ACHN (cell line): ENCODE measurements at regions not wholly inside any gene's neighbourhood (a gene's known extent, or its start where the extent isn't known, plus 50 kb on each side); places are given as distances from the start of the nearest gene placed in this dataset.

Source experiments
- DNase-seq: peaks from one replicate; pipeline ENCODE4 v3.0.0-alpha.2; 2015
- in situ Hi-C: cut with HindIII; loops from 2 replicates; pipeline ENCODE4 v1.10.0; 2017; ENCODE audit warnings: low sequenced_read_pairs, low pct_ligation_motif_present, low pct_unique_long_range_greater_than_20kb

DNA sequence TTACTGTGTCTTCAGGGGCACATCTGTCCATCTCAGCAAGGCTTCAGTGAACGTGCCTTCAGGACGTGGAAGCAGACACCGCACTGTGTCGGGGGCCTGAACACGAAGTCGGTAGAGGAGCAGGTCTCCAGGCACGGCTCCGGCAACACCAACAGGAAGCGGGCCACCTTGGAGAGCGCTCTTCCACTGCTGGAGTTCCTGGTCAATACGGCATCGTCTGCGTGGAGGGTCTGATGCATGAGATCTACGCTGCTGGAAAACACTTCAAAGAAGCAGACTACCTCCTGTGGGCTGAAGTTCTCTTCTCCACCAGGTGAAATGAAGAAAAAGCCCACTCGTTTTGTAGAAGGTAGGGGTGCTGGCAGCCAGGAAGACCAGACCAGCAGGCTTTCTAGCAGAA lies 69.3 kb upstream of the SLCO4A1 start:
- in situ Hi-C loops, result no loop called here
- no peak for DNase-seq

DNA sequence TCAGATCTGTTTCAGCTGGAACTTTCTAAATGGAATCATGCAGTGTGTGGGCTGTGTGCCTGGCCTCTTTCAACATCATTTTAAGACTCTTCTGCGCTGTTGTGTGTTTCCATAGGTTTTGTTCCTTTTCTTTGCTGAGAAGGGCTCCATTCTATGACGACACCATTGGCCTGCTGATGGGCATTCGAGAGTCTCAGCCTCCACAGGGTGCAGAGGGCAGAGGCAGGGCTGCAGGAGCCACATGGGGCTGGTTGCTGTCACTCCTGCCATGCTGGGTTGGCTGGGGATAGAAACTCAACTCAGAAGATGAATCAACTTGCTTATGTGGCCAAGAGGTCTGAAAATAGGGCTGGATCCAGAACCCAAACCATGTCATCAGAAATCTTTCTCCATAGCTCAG lies 68.5 kb upstream of the SLCO4A1 start:
- in situ Hi-C loops, result no loop called here
- DNase-seq, result no peak

DNA sequence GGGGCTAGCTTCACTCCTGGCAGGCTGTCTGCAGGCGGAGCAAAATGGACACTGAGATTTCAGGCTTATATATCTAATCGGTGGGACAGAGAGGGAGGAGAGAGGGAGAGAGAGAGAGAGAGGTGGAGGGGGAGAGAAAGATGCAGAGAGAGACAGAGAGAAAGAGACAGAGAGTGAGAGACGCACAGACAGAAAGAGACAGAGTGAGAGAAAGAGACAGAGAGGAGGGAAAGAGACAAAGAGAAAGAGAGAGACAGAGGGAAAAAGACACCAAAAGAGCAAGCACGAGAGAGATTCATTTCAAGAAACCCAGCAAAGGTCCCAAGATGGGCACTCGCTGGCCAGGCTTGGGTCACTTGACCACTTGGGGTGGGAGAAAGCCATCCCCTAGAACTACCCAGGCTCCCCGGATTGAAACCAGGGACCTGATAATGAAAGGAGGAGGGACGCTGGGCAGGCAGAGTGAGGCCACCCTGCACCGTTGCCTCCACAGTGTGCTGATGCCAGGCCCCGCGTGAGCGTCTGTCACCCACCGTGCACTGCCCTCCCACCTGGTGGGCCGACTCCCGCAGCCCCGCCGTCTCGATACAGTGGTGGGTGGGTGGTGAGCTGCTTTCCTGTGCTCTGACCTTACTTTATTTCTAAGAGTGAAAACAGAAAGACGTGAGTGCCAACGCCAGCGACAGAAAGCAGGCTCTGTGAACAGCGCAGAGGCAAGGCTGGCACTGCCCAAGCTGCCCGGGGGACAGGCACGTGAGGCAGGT lies 67.9 kb upstream of the SLCO4A1 start:
- in situ Hi-C loops, result no loop called here
- DNase-seq, result no peak

DNA sequence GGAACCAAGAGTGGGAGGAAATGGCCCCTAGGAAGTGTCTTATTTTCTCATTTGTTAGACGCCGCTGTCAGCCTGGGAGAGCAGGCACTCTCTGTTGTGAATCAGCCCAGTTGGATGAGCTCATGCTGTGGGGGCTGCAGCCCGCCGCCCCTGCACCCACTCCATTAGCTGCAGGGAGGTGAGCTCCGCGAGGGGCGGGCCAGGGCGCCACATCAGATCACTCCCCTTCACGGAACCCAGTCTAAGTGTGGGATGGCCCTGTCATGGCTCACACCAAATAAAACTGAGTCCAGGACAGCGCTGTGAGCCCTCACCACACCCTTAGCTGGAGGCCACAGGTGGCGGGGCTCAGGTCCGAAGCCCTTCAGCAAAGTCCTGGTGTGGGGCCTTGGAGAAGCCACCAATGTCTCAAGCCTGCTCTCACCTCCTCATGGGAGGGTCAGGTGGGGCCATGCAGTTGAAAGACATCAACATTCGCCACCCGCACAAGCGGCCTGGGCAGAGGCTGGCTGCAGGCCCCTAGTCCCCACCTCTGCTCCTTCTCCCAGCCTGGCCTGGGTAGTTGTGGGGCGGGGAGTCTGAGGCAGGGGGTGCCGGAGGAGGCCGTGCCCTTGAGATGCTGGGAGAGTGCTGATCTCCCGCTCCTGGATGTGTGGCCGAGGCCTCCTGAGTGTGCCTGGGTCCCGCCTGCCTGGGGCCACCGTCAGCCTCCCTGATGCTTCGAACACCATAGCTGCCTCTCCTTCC lies 66.2 kb upstream of the SLCO4A1 start:
- in situ Hi-C loops, result no loop called here
- no peak for DNase-seq

DNA sequence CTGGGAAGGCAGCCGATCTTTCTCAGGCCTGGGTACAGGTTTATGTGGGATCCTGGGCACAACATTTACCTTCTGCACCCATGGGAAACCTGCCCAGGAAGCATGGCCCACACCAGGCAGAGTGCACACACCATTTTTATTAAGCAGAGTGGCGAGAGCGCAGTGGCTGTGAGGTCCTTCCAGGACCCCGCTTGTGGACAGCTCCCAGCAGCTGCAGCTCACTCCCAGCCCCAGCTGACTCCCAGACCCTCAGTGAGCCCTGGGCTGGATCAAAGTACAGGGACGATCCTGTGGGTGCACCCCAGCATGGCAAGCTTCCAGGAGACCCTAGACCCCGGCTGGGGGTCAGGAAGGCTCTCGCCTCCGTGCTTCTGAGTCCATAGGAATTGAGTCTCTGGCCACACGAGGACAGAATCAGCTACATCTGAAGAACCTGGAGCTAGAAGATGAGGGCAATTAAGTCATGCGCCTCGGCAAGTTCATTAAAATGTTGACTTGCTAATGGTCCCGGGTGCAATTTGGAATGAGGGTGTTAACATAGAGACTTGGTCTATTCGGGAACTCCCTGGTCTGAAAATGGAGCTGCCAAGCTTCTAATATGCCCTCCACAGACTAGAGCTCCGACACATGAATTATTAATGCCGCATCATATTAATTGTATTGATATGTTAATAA lies 65.4 kb upstream of the SLCO4A1 start:
- peak; percentile 21 for DNase-seq
- in situ Hi-C loops, result no loop called here

DNA sequence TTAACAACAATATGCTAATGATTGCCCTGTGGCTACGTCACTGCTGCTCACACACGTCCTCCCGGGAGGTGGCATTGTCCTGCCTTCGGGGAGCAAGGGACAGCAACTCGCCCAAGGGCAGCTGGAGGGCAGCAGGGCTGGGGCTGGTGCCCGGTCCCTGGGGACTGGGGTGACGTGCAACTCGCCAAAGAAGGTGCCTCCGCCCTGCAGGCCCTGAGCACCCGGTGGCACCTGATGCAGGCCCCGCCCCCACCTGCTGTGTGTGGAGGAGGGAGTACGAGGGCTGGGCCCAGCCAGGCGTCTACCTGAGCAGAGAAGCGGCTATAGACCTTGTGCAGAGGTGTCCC lies 64.8 kb upstream of the SLCO4A1 start:
- no peak for DNase-seq
- in situ Hi-C loops, result no loop called here

DNA sequence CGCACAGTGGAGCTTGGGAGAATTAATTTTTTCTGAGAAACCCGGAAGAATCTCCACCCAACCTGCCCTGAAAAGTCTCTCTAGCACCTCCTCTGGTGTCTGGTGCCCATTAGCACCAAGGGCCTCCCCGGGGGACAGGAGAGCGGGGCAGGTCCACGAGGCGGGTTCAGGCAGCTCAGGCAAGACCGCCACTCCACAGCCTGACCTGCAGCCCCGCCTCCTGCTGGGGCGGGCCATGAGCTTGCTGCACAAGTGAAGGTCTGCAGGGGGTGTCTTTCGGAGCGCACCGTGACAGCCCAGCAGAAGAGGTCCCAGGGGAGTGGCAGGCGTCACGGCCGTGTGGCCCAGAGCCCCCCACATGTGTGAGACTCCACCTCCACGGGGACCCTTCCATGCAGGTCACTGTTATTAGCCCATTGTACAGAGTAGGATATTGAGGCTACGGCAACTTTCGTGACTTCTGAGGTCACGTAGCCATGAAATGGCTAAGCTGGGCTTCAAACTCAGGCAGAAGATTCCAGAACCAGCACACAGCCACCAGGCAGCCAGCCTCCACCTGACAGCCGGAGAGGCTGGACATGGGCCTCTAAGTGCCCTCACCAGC lies 63.9 kb upstream of the SLCO4A1 start:
- in situ Hi-C loops, result no loop called here
- DNase-seq, result peak; percentile 6

DNA sequence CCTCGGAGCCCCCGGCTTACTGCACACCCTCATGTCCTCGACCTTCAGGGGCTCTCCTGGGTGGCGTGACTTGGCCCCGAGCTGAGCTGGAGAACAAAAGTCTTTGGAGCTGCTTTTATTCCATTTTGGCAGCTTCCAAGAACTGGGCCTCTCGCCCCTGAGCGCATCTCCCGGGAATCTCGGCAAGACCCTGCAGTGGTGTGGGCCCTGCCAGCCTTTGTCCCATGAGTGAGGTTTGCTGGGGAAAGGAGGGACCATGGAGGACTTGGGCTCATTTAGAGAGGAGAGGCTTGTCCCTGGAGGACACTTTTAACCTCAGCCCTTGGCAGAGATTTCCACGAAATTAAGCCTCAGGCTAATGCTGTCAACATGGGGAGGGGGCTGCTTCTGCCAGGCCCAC lies 62.3 kb upstream of the SLCO4A1 start:
- no peak for DNase-seq
- in situ Hi-C loops, result no loop called here

DNA sequence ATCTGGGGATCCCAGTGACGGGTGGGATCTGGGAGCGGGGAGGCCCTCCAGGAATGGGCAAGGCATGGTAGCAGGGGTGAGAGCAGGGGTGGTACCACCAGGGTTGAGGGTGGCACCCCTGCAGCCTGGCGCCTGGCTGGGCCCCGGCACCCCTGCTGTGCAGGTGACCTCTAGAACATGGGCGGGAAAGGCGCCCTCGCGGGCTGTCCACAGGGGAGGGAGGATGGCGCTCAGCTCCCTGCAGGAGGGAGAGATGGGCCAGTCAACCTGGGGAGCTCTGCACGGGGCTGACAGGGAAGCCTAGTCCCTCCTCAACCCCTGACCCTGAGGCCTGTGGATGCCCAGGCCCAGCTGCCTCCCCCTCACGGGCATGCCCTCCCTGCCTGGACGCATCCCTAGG lies 61.6 kb upstream of the SLCO4A1 start:
- in situ Hi-C loops, result no loop called here

DNA sequence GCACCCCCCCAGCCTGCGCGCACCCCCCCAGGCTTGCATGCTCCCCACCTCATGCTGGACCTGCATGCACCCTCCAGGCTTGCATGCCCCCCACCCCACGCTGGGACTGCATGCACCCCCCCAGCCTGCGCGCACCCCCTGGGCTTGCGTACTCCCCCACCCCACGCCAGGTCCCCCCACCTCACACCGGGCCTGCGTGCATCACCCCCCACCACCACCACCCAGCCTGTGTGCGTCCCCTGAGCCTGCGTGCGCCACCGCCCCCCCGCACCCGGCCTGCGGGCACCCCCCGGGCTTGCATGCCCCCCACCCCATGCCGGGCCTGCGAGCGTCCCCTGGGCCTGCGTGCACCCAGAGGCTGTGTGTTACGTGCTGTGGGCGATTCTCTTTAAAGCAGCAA lies 61.0 kb upstream of the SLCO4A1 start:
- in situ Hi-C loops, result no loop called here
- DNase-seq, result no peak

More for the DNA sequence above, 61.6 kb upstream of the SLCO4A1 start:
- no peak for DNase-seq

DNA sequence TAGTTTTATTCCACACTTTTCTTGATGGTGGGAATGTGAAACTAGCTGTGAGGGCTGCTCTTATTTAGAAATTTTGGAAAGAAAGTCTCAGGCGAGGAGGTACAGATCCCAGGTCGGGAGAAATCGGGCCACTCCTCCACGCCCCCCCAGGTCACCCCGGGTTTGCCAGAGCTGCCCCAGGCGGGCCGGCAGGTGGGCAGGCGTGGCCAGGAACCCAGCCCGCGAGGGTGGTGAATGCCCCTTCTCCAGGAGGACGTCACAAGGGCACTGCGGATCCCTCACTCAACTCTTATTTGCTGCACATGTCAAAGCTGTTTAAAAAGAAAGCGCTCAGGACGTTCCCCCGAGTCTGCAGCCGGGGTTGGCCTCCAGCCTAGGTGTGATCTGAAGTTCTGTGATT lies 60.5 kb upstream of the SLCO4A1 start:
- no peak for DNase-seq
- in situ Hi-C loops, result no loop called here

DNA sequence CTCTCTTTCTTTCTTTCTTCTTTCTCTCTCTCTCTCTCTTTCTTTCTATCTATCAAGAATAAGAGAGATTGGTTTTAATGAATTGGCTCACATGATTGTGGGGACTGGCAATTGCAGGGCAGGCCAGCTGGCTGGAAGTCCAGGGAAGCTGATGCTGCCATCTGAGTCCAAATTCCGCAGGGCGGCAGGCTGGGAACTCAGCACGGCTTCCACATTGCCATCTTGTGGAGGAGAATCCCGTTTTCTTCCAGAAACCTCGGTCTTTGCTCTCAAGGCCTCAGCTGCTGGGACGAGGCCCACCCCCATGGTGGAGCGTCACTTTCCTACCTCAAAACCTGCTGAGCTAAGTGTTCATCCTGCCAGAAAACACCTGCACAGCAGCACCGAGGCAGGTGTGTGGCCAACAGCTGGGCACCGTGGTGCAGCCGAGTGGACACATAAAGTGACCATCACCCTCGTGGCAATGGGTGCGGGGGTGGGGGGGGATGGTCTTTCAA lies 58.8 kb upstream of the SLCO4A1 start:
- in situ Hi-C loops, result no loop called here
- DNase-seq, result no peak

DNA sequence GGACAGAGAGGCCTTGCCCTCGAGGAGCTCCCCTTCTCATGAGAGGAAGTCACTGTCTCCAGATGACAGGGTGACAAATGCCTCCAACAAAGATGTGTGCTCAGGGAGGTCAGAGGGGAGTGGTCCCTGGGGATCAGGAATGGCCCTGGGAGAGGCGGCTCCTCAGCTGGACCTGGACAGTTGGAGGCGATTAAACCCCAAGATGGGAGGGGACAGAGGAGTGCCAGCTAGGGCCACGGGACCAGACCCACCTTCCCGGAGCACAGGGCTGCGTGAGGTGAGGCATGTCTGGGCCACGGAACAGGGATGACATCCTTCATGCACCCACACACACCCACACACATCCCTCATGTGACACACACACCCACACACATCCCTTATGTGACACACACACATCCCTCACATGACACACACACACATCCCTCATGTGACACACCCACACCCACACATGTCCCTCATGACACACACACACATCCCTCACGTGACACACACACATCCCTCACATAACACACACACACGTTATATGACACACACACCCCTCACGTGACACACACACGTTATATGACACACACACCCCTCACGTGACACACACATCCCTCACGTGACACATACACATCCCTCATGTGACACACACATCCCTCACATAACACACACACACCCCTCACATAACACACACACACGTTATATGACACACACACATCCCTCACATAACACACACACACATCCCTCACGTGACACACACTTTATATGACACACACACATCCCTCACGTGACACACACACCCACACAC lies 57.4 kb upstream of the SLCO4A1 start:
- no peak for DNase-seq
- in situ Hi-C loops, result no loop called here

DNA sequence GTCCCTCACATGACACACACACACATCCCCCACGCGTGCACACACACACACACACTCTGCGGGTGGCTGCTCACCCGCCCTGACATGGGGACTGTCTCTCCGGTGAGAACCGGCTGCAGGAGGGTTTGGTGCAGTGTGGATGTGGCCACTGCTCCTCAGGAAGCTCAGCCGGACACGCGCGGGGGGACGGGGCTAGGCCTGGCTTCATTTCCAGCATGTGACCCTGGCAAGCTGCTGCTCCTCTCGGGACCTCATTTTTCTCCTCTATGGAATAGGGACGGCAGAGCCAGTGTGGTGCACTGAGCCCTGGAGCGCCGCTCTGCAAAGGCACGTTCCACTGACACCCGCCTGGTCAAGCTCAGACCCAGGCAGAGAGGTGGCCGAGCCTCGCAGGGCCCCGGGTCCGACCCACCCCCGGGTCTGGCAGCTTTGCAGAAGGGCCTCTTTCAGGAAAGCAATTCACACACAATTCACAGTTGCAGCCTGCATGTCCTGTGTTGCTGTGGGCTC lies 56.8 kb upstream of the SLCO4A1 start:
- no peak for DNase-seq
- in situ Hi-C loops, result no loop called here

DNA sequence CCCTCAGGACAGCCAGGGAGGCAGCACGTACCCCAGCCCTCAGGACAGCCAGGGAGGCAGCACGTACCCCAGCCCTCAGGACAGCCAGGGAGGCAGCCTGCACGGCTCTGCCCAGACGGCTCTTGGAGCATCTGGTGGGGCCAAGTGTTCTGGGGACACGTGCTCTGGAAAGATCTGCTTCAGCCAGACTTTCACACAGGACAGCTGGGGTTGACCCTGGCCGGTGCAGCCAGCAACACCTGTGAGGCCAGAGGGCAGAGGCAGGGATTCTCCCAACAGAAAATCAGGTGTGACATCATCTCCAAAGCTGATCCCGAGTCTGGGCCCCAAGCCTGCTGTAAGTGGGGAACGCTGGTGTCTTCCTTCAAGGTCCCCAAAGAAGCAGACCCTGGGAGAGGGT lies 55.5 kb upstream of the SLCO4A1 start:
- no peak for DNase-seq
- in situ Hi-C loops, result no loop called here

DNA sequence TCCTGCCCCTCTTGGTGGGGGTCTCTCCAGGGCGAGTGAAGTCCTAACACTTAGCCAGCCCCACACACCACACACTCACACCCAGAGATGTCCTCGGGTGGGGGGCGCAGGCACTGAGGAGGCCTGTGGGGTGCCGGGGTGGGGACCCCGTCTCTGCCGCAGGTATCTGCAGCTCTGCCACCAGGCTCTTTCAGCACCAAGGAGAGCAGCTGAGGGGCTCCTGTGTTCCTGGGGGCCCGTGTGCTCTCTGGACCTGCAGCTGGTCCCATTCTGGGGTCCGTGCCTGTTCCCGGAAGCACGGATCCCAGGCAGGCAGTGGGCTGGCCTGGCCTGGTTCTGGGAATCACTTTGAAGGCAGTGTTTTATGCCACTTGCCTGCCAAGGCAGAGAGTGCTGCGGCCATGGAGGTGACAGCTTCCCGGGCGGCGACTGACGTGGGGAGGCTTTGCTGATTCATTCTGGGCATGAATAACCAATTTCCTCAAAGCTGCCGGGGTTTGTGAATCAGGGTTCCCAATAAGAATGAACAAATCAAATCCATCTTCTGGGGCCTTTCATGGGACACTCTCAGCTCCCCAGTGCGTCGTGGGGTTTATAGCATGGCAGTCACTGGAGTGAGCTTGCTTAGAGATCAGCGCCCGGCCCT lies 54.4 kb upstream of the SLCO4A1 start:
- in situ Hi-C loops, result no loop called here
- DNase-seq, result peak; percentile 36

DNA sequence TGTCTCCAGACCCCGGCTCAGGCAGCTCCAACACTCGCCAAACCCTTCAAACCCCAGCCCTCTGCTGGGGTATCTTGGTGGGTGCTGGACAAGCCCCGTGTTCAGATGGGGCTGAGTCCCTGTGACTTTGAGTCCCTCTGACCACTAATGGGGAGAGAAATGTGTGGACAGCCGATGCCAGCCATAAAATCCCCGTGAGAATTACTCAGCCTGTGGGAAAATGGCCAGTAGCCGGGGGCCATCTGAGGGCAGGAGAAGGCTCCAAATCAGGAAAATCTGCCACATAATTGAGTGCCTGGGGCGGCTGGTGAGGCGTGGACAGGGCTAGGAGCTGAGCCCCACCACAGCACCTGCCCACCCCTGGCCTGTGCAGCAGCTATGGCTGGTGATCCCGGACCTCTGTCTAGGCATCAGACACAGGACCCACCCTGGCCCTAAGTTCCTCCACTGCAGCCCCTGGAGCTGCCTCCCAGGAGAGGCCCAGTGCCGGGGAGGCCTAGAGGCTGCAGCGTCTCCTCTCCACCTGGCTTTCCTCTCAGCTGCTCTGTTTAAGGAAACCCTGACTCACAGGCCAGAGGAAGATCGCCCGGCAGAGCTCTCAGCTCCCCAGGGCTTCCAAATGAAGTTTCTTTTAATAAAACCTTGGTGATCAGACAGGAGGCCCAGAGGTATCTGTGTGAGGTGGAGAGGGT lies 53.7 kb upstream of the SLCO4A1 start:
- in situ Hi-C loops, result no loop called here
- no peak for DNase-seq
